ENCODE measurements at regions not wholly inside any gene's neighbourhood (a gene's known extent, or its start where the extent isn't known, plus 50 kb on each side); places are given as distances from the start of the nearest gene placed in this dataset.

GRCh38 chr9:90098408-90098807 is 493.6 kb downstream of the GADD45G start:
- no peak for TF ChIP-seq CTCF (conservative IDR thresholded peaks at IDR 0.05; ENCODE audit: low read depth, low read length)
- no peak for TF ChIP-seq EZH2 (IDR thresholded peaks at IDR 0.05; ENCODE audit: borderline replicate concordance, low read depth, low read length, poor library complexity, severe bottlenecking)
